BLaER1 (cell line): ENCODE measurements at regions not wholly inside any gene's neighbourhood (a gene's known extent, or its start where the extent isn't known, plus 50 kb on each side); places are given as distances from the start of the nearest gene placed in this dataset.
A peak's percentile ranks its signal among the peaks of the same experiment; 100 is the strongest.

Experiments
- H3K27ac ChIP-seq: shearing (Covaris generic); formaldehyde crosslinking; 2 replicates; pipeline ENCODE4 v1.8.1; 2022
- H3K27me3 ChIP-seq: shearing (Covaris generic); formaldehyde crosslinking; 2 replicates; pipeline ENCODE4 v1.8.1; 2022
- H3K36me3 ChIP-seq: shearing (Covaris generic); formaldehyde crosslinking; 2 replicates; pipeline ENCODE4 v1.8.1; 2022
- H3K4me1 ChIP-seq: shearing (Covaris generic); formaldehyde crosslinking; 2 replicates; pipeline ENCODE4 v1.8.1; 2022
- H3K4me2 ChIP-seq: shearing (Covaris generic); formaldehyde crosslinking; 2 replicates; pipeline ENCODE4 v1.8.1; 2022
- H3K4me3 ChIP-seq: shearing (Covaris generic); formaldehyde crosslinking; 2 replicates; pipeline ENCODE4 v1.8.1; 2022
- H3K9ac ChIP-seq: shearing (Covaris generic); formaldehyde crosslinking; 2 replicates; pipeline ENCODE4 v1.8.1; 2022
- H3K9me3 ChIP-seq: shearing (Covaris generic); formaldehyde crosslinking; 2 replicates; pipeline ENCODE4 v1.8.1; 2022
- H4K20me1 ChIP-seq: shearing (Covaris generic); formaldehyde crosslinking; 2 replicates; pipeline ENCODE4 v1.8.1; 2022
- Cebpa-rat ChIP-seq: shearing (Covaris generic); IDR thresholded peaks from 2 replicates; pipeline ENCODE4 v1.8.1; 2022

DNA sequence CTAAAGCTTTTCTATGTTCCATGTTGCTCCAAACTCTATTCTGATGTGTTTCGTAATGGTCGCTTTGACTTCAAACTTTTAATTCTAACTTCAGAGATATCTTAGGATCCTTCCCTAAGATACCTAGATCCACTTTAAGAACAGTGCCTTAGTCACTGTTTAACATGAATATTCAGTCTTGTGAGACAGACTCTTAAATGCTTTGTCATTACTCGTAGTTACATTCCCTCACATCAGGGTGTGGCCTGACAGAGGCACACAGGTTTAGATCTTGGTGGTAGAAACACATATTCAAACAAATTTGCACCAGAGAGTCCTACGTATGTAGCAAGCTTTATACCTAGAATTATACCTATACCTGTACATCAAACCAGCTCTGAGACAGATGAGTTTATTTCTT is 687.0 kb upstream of the C9orf72 start:
- H3K9me3 ChIP-seq, result no peaks in the 10 kb centered on the region
- no peak for TF ChIP-seq Cebpa-rat
- H3K4me2 ChIP-seq, result no peak overlapping the region
- no peaks in the 10 kb centered on the region for H3K4me1 ChIP-seq
- no peaks in the 10 kb centered on the region for H3K36me3 ChIP-seq
- no peaks in the 10 kb centered on the region for H3K27me3 ChIP-seq
- no peak overlapping the region for H3K27ac ChIP-seq
- no peak overlapping the region for H3K9ac ChIP-seq
- no peaks in the 10 kb centered on the region for H4K20me1 ChIP-seq
- no peak overlapping the region for H3K4me3 ChIP-seq

DNA sequence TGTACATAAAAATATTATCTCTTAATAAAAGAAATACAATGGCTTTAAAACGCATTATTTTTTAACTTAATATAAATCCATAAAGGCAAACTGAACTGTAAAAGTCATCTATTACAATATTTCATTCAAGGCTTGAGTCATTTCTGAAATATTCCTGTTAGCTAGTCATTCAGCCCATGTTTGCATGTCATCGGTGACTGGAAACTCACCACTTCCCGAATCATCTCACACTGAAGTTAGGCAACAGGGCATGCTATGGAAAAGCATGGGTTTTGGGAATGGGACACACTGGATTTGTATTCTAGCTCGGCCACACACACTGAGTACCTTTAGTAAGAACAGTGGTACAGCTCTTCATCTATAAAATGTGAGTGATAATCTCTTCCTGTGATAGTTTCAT is 691.1 kb upstream of the C9orf72 start:
- no peak for TF ChIP-seq Cebpa-rat
- Histone ChIP-seq H3K36me3 (no peaks in the 10 kb centered on the region), H3K9ac (no peak overlapping the region), H3K4me3 (no peak overlapping the region), H4K20me1 (no peaks in the 10 kb centered on the region), H3K4me1 (no peaks in the 10 kb centered on the region), H3K27ac (no peak overlapping the region), H3K9me3 (no peaks in the 10 kb centered on the region), H3K4me2 (no peak overlapping the region), H3K27me3 (no peaks in the 10 kb centered on the region)

DNA sequence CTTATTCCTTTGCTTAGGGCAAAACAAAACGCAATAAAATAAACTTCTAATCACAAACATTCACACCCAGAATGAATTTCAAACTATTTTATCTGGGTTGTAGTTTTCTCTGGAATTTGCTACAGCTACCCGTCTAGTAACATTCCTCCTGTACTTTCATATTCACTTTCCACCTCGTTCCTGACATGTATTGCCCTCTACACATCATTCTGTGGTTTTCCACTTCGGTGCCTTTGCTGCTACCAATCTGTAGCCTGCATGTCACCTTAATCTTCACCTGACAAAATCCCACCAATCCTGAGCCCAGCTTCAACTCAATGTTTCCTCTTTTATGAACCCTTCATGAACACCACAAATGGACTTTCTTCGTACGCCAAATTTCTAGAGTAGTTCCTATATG is 694.1 kb upstream of the C9orf72 start:
- TF ChIP-seq Cebpa-rat, result no peak
- H3K9ac ChIP-seq, result no peak overlapping the region
- H3K4me2 ChIP-seq, result no peak overlapping the region
- no peaks in the 10 kb centered on the region for H3K9me3 ChIP-seq
- no peaks in the 10 kb centered on the region for H3K36me3 ChIP-seq
- H3K4me1 ChIP-seq, result peaks cover 7% of the 10 kb centered on the region; the same call in 1 of the 2 replicates
- H3K27me3 ChIP-seq, result no peaks in the 10 kb centered on the region
- H4K20me1 ChIP-seq, result no peaks in the 10 kb centered on the region
- H3K4me3 ChIP-seq, result no peak overlapping the region
- H3K27ac ChIP-seq, result no peak overlapping the region

DNA sequence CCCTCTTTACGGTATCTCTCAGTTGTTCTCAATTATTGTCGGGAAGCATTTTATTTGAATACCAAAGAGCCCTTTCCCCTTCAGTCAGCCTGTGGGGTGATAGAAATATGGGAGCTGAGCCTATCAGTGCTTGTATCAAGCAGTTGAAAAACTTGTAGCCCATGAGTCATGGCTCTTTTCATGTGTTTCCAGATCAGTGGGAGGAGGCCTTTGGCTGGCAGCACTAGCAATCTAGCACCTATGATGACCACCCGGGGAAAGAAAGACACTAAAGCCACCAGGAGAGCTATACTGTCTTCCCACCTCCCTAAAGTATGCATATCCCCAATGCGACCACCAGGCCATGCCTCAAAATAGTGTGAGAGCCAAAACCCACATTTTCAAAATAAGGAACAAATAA is 696.9 kb upstream of the C9orf72 start:
- Histone ChIP-seq H3K9ac (no peak overlapping the region), H3K27ac (no peak overlapping the region), H3K4me2 (no peak overlapping the region), H3K9me3 (no peaks in the 10 kb centered on the region), H3K4me1 (peaks cover 7% of the 10 kb centered on the region; the same call in 1 of the 2 replicates), H3K36me3 (no peaks in the 10 kb centered on the region), H3K4me3 (no peak overlapping the region), H4K20me1 (no peaks in the 10 kb centered on the region), H3K27me3 (no peaks in the 10 kb centered on the region)
- no peak for TF ChIP-seq Cebpa-rat

DNA sequence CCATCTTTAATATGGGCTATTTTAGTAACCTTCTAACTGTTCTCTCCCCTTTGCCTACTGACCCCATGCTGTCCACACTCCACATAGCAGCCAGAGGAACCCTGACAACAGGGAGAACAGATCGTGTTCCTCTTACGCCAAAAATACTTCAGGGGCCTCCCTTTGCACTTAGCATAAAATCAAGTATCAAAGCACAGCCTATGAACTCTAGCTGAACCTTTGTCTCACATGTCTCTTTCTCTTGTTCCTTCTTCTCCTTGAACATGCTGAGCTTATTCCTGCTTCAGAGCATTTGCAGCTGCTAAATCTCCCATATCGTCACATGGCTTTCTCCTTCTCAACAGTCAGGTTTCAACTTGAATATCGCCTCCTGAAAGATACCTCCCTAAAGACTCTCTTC is 698.8 kb upstream of the C9orf72 start:
- Histone ChIP-seq H3K4me2 (no peak overlapping the region), H3K4me3 (no peak overlapping the region), H3K9ac (no peak overlapping the region), H3K27me3 (no peaks in the 10 kb centered on the region), H3K27ac (no peak overlapping the region), H3K4me1 (peaks cover 15% of the 10 kb centered on the region), H3K9me3 (no peaks in the 10 kb centered on the region; the same call in 1 of the 2 replicates), H3K36me3 (no peaks in the 10 kb centered on the region), H4K20me1 (no peaks in the 10 kb centered on the region)
- TF ChIP-seq Cebpa-rat, result no peak

DNA sequence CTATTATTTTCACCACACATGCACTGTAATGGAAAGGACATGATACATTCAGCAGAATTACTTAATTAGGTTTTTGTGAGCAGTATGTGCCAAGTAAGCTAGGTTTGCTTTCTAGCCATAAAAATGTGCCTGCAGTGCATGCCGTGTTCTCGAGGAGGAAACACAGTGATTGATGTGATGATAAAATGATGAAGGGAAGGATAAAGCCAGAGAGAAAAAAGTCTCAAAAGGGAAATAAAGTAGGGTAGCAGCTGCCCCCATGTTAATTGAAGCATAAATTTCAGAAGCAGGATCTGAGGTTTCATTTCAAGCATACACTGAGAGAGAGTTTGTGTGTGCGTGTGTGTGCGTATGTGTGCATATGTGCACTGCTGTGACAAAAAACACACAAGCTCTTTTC is 714.2 kb upstream of the C9orf72 start:
- H3K9me3 ChIP-seq, result peaks cover 11% of the 10 kb centered on the region; the same call in 1 of the 2 replicates
- no peaks in the 10 kb centered on the region for H3K36me3 ChIP-seq
- no peak overlapping the region for H3K4me3 ChIP-seq
- no peak for TF ChIP-seq Cebpa-rat
- no peaks in the 10 kb centered on the region for H3K27me3 ChIP-seq
- H3K27ac ChIP-seq, result no peak overlapping the region
- peak overlapping the region; percentile 49 for H3K4me2 ChIP-seq
- H4K20me1 ChIP-seq, result no peaks in the 10 kb centered on the region
- H3K9ac ChIP-seq, result no peak overlapping the region
- peaks cover 23% of the 10 kb centered on the region for H3K4me1 ChIP-seq

DNA sequence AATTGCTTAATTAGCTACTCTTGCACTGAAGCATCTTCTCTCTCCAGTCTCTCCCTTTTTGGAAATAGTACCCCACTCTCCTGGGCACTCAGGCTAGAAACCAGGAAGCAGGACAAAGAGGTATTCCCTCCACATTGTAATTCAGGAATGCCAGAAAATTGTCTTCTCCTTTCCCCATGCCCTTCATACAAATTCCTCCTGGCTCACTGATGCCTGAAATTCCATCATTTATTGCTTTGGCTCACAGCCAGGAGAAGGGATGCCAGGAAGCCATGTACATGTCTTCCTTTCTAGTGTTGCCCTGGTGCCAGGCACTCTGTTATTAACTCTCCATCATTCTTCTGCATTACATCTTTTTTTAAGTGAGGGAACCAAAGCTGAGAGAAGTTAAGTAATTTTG is 716.5 kb upstream of the C9orf72 start:
- H3K27ac ChIP-seq, result no peak overlapping the region
- no peaks in the 10 kb centered on the region for H3K36me3 ChIP-seq
- TF ChIP-seq Cebpa-rat, result no peak
- H4K20me1 ChIP-seq, result no peaks in the 10 kb centered on the region
- peaks cover 23% of the 10 kb centered on the region for H3K4me1 ChIP-seq
- H3K27me3 ChIP-seq, result no peaks in the 10 kb centered on the region
- H3K4me2 ChIP-seq, result no peak overlapping the region
- no peak overlapping the region for H3K4me3 ChIP-seq
- no peak overlapping the region for H3K9ac ChIP-seq
- H3K9me3 ChIP-seq, result peaks cover 11% of the 10 kb centered on the region; the same call in 1 of the 2 replicates

DNA sequence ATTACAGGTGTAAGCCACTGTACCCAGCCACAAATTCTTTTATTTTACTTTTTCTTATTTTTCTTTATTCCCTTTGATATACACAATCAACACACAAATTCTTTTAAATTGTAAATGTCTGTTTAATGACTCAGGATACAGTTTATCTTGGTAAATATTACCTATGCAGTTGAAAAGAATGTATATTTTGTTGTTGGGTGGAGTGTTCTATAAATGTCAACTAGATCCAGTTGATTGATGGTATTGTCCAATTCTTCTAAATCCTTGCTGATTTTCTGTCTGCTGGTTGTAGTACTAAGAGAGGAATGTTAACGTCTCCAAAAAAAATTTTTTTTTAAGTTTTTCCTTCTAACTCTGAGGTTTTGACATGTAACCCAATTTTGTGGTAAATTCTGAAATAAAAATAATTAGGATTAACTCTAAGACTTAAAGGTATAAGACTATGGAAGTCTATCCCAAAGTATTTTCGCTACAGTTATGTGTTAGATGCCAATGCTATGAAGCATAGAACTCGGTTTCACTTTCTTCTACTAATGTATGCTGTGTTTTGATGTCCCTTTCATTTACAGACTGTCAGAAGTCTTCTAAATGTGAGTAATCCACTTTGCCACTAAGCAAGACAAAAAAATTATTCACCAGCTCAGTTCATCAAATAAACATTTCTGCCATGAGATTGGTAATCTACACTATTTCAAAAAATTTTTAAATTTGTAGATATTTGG is 720.2 kb upstream of the C9orf72 start:
- Histone ChIP-seq H3K36me3 (no peaks in the 10 kb centered on the region), H4K20me1 (no peaks in the 10 kb centered on the region), H3K4me1 (peaks cover 8% of the 10 kb centered on the region; the same call in 1 of the 2 replicates), H3K4me2 (no peak overlapping the region), H3K4me3 (no peak overlapping the region), H3K27me3 (no peaks in the 10 kb centered on the region), H3K9me3 (peaks cover 11% of the 10 kb centered on the region; the same call in 1 of the 2 replicates), H3K9ac (no peak overlapping the region), H3K27ac (no peak overlapping the region)
- TF ChIP-seq Cebpa-rat, result no peak

DNA sequence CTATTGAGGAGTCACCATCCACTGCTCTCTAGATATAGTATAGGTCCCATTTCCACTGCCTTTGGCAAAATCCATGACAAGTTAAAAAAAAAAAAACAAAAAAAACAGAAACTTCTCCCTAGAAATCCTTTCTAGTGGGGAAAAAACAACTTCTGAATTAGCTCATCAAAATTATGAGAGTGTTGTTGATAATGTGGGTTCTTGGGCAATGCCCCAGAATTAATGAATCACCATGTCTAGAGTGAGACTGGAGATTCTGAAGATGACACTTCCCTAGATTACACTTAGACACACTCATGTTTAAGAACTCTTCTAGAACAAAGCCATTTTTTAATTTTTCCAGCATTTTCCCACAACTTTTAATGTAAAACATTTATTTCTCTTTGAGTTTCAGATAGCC is 728.0 kb upstream of the C9orf72 start:
- H3K4me2 ChIP-seq, result no peak overlapping the region
- TF ChIP-seq Cebpa-rat, result no peak
- H3K4me3 ChIP-seq, result no peak overlapping the region
- H3K4me1 ChIP-seq, result no peaks in the 10 kb centered on the region
- H3K9me3 ChIP-seq, result no peaks in the 10 kb centered on the region
- H4K20me1 ChIP-seq, result no peaks in the 10 kb centered on the region
- no peak overlapping the region for H3K27ac ChIP-seq
- H3K9ac ChIP-seq, result no peak overlapping the region
- H3K27me3 ChIP-seq, result no peaks in the 10 kb centered on the region
- no peaks in the 10 kb centered on the region for H3K36me3 ChIP-seq

DNA sequence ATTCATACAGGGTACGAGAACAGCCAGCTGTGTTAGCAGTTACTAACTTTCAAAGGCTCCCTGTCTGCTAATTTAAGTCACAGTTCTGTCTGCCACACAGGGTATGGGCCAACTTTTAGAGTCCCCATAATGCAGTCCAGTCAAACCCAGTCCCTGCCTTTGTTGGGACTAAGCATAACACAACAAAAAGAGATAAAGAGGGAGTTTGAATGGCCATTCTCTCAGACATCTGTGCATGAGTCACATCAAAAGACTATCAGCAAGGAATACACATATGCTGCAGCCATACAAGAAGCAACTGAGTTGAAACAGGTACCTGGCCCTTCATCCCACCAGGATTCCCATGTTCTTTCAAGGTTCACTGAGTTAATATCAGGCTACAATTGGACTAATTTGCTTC is 744.5 kb upstream of the C9orf72 start:
- Histone ChIP-seq H3K36me3 (no peaks in the 10 kb centered on the region), H3K27me3 (no peaks in the 10 kb centered on the region), H3K4me1 (no peaks in the 10 kb centered on the region), H3K4me3 (no peak overlapping the region), H3K9ac (no peak overlapping the region), H3K9me3 (no peaks in the 10 kb centered on the region), H3K4me2 (no peak overlapping the region), H4K20me1 (no peaks in the 10 kb centered on the region), H3K27ac (no peak overlapping the region)
- TF ChIP-seq Cebpa-rat, result no peak

DNA sequence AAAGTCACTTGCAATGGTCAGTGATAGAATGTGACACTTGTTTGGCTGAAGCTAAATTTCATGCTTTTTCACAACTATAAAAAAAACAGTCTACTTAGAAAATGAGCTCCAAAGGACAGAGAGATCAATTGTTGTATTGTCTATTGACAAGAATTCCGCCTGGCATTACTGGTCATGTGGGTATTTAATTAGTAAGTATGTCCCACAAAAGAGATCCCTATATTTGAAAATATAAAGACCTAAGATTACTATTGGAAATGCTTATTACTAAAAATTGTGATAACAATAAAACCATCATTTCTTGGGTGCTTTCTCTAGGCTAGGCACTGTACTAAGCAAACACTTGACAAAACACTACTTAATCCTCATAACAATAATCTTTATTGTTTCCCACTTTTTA is 745.2 kb upstream of the C9orf72 start:
- H3K9me3 ChIP-seq, result no peaks in the 10 kb centered on the region
- H3K27ac ChIP-seq, result no peak overlapping the region
- H3K4me2 ChIP-seq, result no peak overlapping the region
- H3K9ac ChIP-seq, result no peak overlapping the region
- no peaks in the 10 kb centered on the region for H3K36me3 ChIP-seq
- no peaks in the 10 kb centered on the region for H3K27me3 ChIP-seq
- H3K4me1 ChIP-seq, result no peaks in the 10 kb centered on the region
- no peak for TF ChIP-seq Cebpa-rat
- H3K4me3 ChIP-seq, result no peak overlapping the region
- H4K20me1 ChIP-seq, result no peaks in the 10 kb centered on the region
